ENCODE measurements at regions not wholly inside any gene's neighbourhood (a gene's known extent, or its start where the extent isn't known, plus 50 kb on each side); places are given as distances from the start of the nearest gene placed in this dataset.

GRCh38 chr1:106957795-106958194 lies 98.7 kb upstream of the PRMT6 start:
- DNase-seq (ENCODE audit: low read depth in 2 of 2) = no peak
- TF ChIP-seq CTCF (IDR thresholded peaks at IDR 0.05; ENCODE audit: low read depth, low read length) = no peak
- no peak overlapping the region for H3K4me3 ChIP-seq (replicated peaks in 1 of 2; ENCODE audit: low read depth in 2 of 2, low read length in 2 of 2)

- DNase-seq (ENCODE audit: low read depth in 2 of 2) = no peak
- TF ChIP-seq CTCF (IDR thresholded peaks at IDR 0.05; ENCODE audit: low read depth, low read length) = no peak
These were observed 96.1 kb upstream of the PRMT6 start for GRCh38 chr1:106960412-106960811.

GRCh38 chr1:106961646-106962045 lies 94.8 kb upstream of the PRMT6 start:
- no peak overlapping the region for H3K4me3 ChIP-seq (replicated peaks in 1 of 2; ENCODE audit: low read depth in 2 of 2, low read length in 2 of 2)
- TF ChIP-seq CTCF (IDR thresholded peaks at IDR 0.05; ENCODE audit: low read depth, low read length) = no peak
- no peak for DNase-seq (ENCODE audit: low read depth in 2 of 2)

More at GRCh38 chr1:106960412-106960811, 96.1 kb upstream of the PRMT6 start:
- no peak overlapping the region for H3K4me3 ChIP-seq (replicated peaks in 1 of 2; ENCODE audit: low read depth in 2 of 2, low read length in 2 of 2)

GRCh38 chr1:106962591-106962990 lies 93.9 kb upstream of the PRMT6 start:
- no peak for DNase-seq (ENCODE audit: low read depth in 2 of 2)
- TF ChIP-seq CTCF (IDR thresholded peaks at IDR 0.05; ENCODE audit: low read depth, low read length) = no peak
- no peak overlapping the region for H3K4me3 ChIP-seq (replicated peaks in 1 of 2; ENCODE audit: low read depth in 2 of 2, low read length in 2 of 2)

GRCh38 chr1:106964495-106964894 lies 92.0 kb upstream of the PRMT6 start:
- H3K4me3 ChIP-seq (replicated peaks in 1 of 2; ENCODE audit: low read depth in 2 of 2, low read length in 2 of 2) = no peak overlapping the region
- DNase-seq (ENCODE audit: low read depth in 2 of 2) = no peak
- TF ChIP-seq CTCF (IDR thresholded peaks at IDR 0.05; ENCODE audit: low read depth, low read length) = no peak

- no peak for TF ChIP-seq CTCF (IDR thresholded peaks at IDR 0.05; ENCODE audit: low read depth, low read length)
- DNase-seq (ENCODE audit: low read depth in 2 of 2) = no peak
- H3K4me3 ChIP-seq (replicated peaks in 1 of 2; ENCODE audit: low read depth in 2 of 2, low read length in 2 of 2) = no peak overlapping the region
These were observed 87.8 kb upstream of the PRMT6 start for GRCh38 chr1:106968644-106969043.

- no peak for DNase-seq (ENCODE audit: low read depth in 2 of 2)
- no peak for TF ChIP-seq CTCF (IDR thresholded peaks at IDR 0.05; ENCODE audit: low read depth, low read length)
- H3K4me3 ChIP-seq (replicated peaks in 1 of 2; ENCODE audit: low read depth in 2 of 2, low read length in 2 of 2) = no peak overlapping the region
These were observed 86.7 kb upstream of the PRMT6 start for GRCh38 chr1:106969731-106970130.

Measured in cardiac fibroblast (primary cell).